ENCODE measurements at regions not wholly inside any gene's neighbourhood (a gene's known extent, or its start where the extent isn't known, plus 50 kb on each side); places are given as distances from the start of the nearest gene placed in this dataset.

GRCh38 chr12:74725154-74725553 is 187.5 kb downstream of the ATXN7L3B start:
- intact Hi-C loops (cut with DNase I; ENCODE audit: low total_unique reads): no loop called here
- no peak for DNase-seq
- no peaks in the 10 kb centered on the region for H3K4me1 ChIP-seq
- H3K4me3 ChIP-seq: no peak overlapping the region
- TF ChIP-seq CTCF (IDR thresholded peaks at IDR 0.05): no peak
- no peaks in the 10 kb centered on the region for H3K27me3 ChIP-seq
- H3K27ac ChIP-seq: no peak overlapping the region
- no peaks in the 10 kb centered on the region for H3K36me3 ChIP-seq
- H3K9me3 ChIP-seq: no peaks in the 10 kb centered on the region

GRCh38 chr12:74728006-74728405 is 190.4 kb downstream of the ATXN7L3B start:
- H3K4me1 ChIP-seq: no peaks in the 10 kb centered on the region
- intact Hi-C loops (cut with DNase I; ENCODE audit: low total_unique reads): no loop called here
- H3K4me3 ChIP-seq: no peak overlapping the region
- no peaks in the 10 kb centered on the region for H3K27me3 ChIP-seq
- TF ChIP-seq CTCF (IDR thresholded peaks at IDR 0.05): no peak
- H3K9me3 ChIP-seq: no peaks in the 10 kb centered on the region
- no peaks in the 10 kb centered on the region for H3K36me3 ChIP-seq
- H3K27ac ChIP-seq: no peak overlapping the region
- DNase-seq: no peak

- Histone ChIP-seq H3K4me1 (no peaks in the 10 kb centered on the region), H3K9me3 (no peaks in the 10 kb centered on the region), H3K4me3 (no peak overlapping the region), H3K27me3 (no peaks in the 10 kb centered on the region), H3K27ac (no peak overlapping the region), H3K36me3 (no peaks in the 10 kb centered on the region)
- TF ChIP-seq CTCF (IDR thresholded peaks at IDR 0.05): no peak
- intact Hi-C loops (cut with DNase I; ENCODE audit: low total_unique reads): no loop called here
- no peak for DNase-seq
Observed at GRCh38 chr12:74732164-74732784, 194.6 kb downstream of the ATXN7L3B start.

- intact Hi-C loops (cut with DNase I; ENCODE audit: low total_unique reads): no loop called here
- no peak for DNase-seq
- H3K9me3 ChIP-seq: no peaks in the 10 kb centered on the region
- H3K4me1 ChIP-seq: no peaks in the 10 kb centered on the region
- no peak overlapping the region for H3K27ac ChIP-seq
- no peaks in the 10 kb centered on the region for H3K36me3 ChIP-seq
- H3K27me3 ChIP-seq: no peaks in the 10 kb centered on the region
- no peak overlapping the region for H3K4me3 ChIP-seq
- TF ChIP-seq CTCF (IDR thresholded peaks at IDR 0.05): no peak
Observed at GRCh38 chr12:74732826-74733225, 195.2 kb downstream of the ATXN7L3B start.

GRCh38 chr12:74741112-74741511 is 203.5 kb downstream of the ATXN7L3B start:
- no peak overlapping the region for H3K27ac ChIP-seq
- intact Hi-C loops (cut with DNase I; ENCODE audit: low total_unique reads): no loop called here
- TF ChIP-seq CTCF (IDR thresholded peaks at IDR 0.05): no peak
- no peaks in the 10 kb centered on the region for H3K36me3 ChIP-seq
- no peaks in the 10 kb centered on the region for H3K4me1 ChIP-seq
- no peak overlapping the region for H3K4me3 ChIP-seq
- no peaks in the 10 kb centered on the region for H3K9me3 ChIP-seq
- no peak for DNase-seq
- no peaks in the 10 kb centered on the region for H3K27me3 ChIP-seq

- no peak for TF ChIP-seq CTCF (IDR thresholded peaks at IDR 0.05)
- Histone ChIP-seq H3K27ac (no peak overlapping the region), H3K9me3 (no peaks in the 10 kb centered on the region), H3K27me3 (no peaks in the 10 kb centered on the region), H3K36me3 (no peaks in the 10 kb centered on the region), H3K4me3 (no peak overlapping the region), H3K4me1 (no peaks in the 10 kb centered on the region)
- intact Hi-C loops (cut with DNase I; ENCODE audit: low total_unique reads): no loop called here
- no peak for DNase-seq
Observed at GRCh38 chr12:74747305-74747704, 209.7 kb downstream of the ATXN7L3B start.
